H1 (cell line): ENCODE measurements at regions not wholly inside any gene's neighbourhood (a gene's known extent, or its start where the extent isn't known, plus 50 kb on each side); places are given as distances from the start of the nearest gene placed in this dataset.

Experiments used
- CTCF ChIA-PET: fragments of 300-600 bp; sonication (Branson Sonifier 250); formaldehyde crosslinking; loops from one replicate; lab custom pipeline; 2021; ENCODE audit not compliant: partially characterized antibody; lab: Charles Lee
- POLR2A ChIA-PET: fragments of 300-600 bp; sonication (Branson Sonifier 250); formaldehyde crosslinking; loops from one replicate; lab custom pipeline; 2021; ENCODE audit warnings: inconsistent platforms; ENCODE audit not compliant: partially characterized antibody; lab: Charles Lee
- DNase-seq, 2 experiments: peaks; one replicate each; pipeline versions ENCODE4 v3.0.0 to v3.0.0-alpha.2; 2010 to 2022; ENCODE audit warnings: low spot score in 2 of 2, low read depth in 1 of 2, mixed read lengths in 1 of 2
- FAIRE-seq: peaks from 2 replicates; lab custom pipeline; 2011; peaks lifted over from hg19 to GRCh38; lab: Jason Lieb, UNC
- H2AFZ ChIP-seq: 2 replicates; pipeline ENCODE4 v1.8.1; 2012; ENCODE audit warnings: low read length, inconsistent platforms
- H2AK5ac ChIP-seq: 2 replicates; pipeline ENCODE4 v1.6.1; 2013; ENCODE audit warnings: low read depth, low read length
- H2BK120ac ChIP-seq: replicated peaks from 2 replicates; pipeline ENCODE3; 2013; ENCODE audit warnings: low read depth, low read length, inconsistent platforms
- H2BK12ac ChIP-seq: 2 replicates; pipeline ENCODE4 v1.6.1; 2013; ENCODE audit warnings: low read depth, low read length
- H2BK15ac ChIP-seq: 2 replicates; pipeline ENCODE4 v1.6.1; 2013; ENCODE audit warnings: low read length
- H2BK20ac ChIP-seq: 2 replicates; pipeline ENCODE4 v1.6.1; 2013; ENCODE audit warnings: low read length
- H2BK5ac ChIP-seq: 2 replicates; pipeline ENCODE4 v1.6.1; 2013; ENCODE audit warnings: low read depth, low read length
- H3K14ac ChIP-seq: 2 replicates; pipeline ENCODE4 v1.6.1; 2013; ENCODE audit warnings: inconsistent platforms; ENCODE audit not compliant: insufficient read length
- H3K18ac ChIP-seq: 2 replicates; pipeline ENCODE4 v1.6.1; 2013; ENCODE audit warnings: low read length; ENCODE audit errors: extremely low read depth
- H3K23ac ChIP-seq: 2 replicates; pipeline ENCODE4 v1.6.1; 2013; ENCODE audit warnings: inconsistent platforms; ENCODE audit not compliant: insufficient read length
- H3K23me2 ChIP-seq: 2 replicates; pipeline ENCODE4 v1.6.1; 2013; ENCODE audit warnings: low read depth, low read length
- H3K27ac ChIP-seq: 2 replicates; pipeline ENCODE4 v1.6.1; 2011; ENCODE audit warnings: low read depth, low read length, inconsistent platforms
- H3K27me3 ChIP-seq, 4 experiments: replicated peaks in 1 of 4; 1 replicate in 1 of 4; 2 replicates in 3 of 4; pipeline versions ENCODE4 v1.6.1 to v1.8.1; 2011 to 2013; ENCODE audit warnings: low read length in 3 of 4, mild to moderate bottlenecking in 3 of 4, inconsistent platforms in 2 of 4, mixed read lengths in 2 of 4, moderate library complexity in 1 of 4; ENCODE audit not compliant: control insufficient read depth in 3 of 4, insufficient read depth in 3 of 4; ENCODE audit errors: extremely low read depth in 1 of 4
- H3K36me3 ChIP-seq, 4 experiments: 2 replicates each; pipeline versions ENCODE4 v1.6.1 to v1.8.1; 2011 to 2013; ENCODE audit warnings: mild to moderate bottlenecking in 4 of 4, low read length in 3 of 4, moderate library complexity in 2 of 4, control low read depth in 1 of 4, inconsistent platforms in 1 of 4; ENCODE audit not compliant: insufficient read depth in 4 of 4, control insufficient read depth in 2 of 4
- H3K4ac ChIP-seq: replicated peaks from 2 replicates; pipeline ENCODE3; 2013; ENCODE audit warnings: low read length, low read depth, mixed read lengths, inconsistent platforms; ENCODE audit not compliant: insufficient read length
- H3K4me1 ChIP-seq, 4 experiments: replicated peaks in 1 of 4; 1 replicate in 1 of 4; 2 replicates in 3 of 4; pipeline versions ENCODE4 v1.6.1 to v1.8.1; 2011 to 2013; ENCODE audit warnings: low read length in 3 of 4, inconsistent platforms in 2 of 4, mixed read lengths in 1 of 4; ENCODE audit not compliant: insufficient read depth in 4 of 4, control insufficient read depth in 3 of 4
- H3K4me2 ChIP-seq, 2 experiments: 2 replicates each; pipeline versions ENCODE4 v1.6.1 to v1.8.1; 2011 to 2013; ENCODE audit warnings: low read depth in 2 of 2, low read length in 2 of 2, control low read depth in 1 of 2, inconsistent platforms in 1 of 2, mild to moderate bottlenecking in 1 of 2; ENCODE audit not compliant: insufficient read depth in 1 of 2
- H3K4me3 ChIP-seq, 4 experiments: fragments of 200-600, 300-600 bp in 1 of 4; sonication (generic), shearing (Covaris generic), sonication (Bioruptor Twin) in 1 of 4; 2 replicates each; pipeline versions ENCODE4 v1.5.1 to v1.8.1; 2011 to 2016; ENCODE audit warnings: low read length in 4 of 4, low read depth in 3 of 4, control low read depth in 2 of 4, inconsistent platforms in 2 of 4, mild to moderate bottlenecking in 2 of 4, mixed read lengths in 1 of 4, moderate library complexity in 1 of 4; ENCODE audit not compliant: insufficient read depth in 2 of 4; ENCODE audit errors: extremely low read depth in 1 of 4
- H3K56ac ChIP-seq: replicated peaks from 2 replicates; pipeline ENCODE3; 2013; ENCODE audit warnings: low read depth, mild to moderate bottlenecking, mixed read lengths, low read length, inconsistent platforms; ENCODE audit not compliant: insufficient read length
- H3K79me1 ChIP-seq: 2 replicates; pipeline ENCODE4 v1.6.1; 2013; ENCODE audit warnings: low read depth, low read length, control low read depth
- H3K79me2 ChIP-seq, 2 experiments: 2 replicates each; pipeline versions ENCODE4 v1.6.1 to v1.8.1; 2012 to 2013; ENCODE audit warnings: low read length in 2 of 2, mild to moderate bottlenecking in 2 of 2, inconsistent platforms in 1 of 2; ENCODE audit not compliant: insufficient read depth in 2 of 2, control insufficient read depth in 1 of 2
- H3K9ac ChIP-seq, 4 experiments: replicated peaks in 1 of 4; 1 replicate in 1 of 4; 2 replicates in 3 of 4; pipeline versions ENCODE4 v1.6.1 to v1.8.1; 2011 to 2013; ENCODE audit warnings: low read depth in 3 of 4, low read length in 3 of 4, control low read depth in 2 of 4, mild to moderate bottlenecking in 2 of 4, moderate library complexity in 2 of 4, inconsistent platforms in 1 of 4; ENCODE audit errors: extremely low read depth in 1 of 4
- H3K9me3 ChIP-seq, 2 experiments: 2 replicates each; pipeline versions ENCODE4 v1.6.1 to v1.8.1; 2012 to 2013; ENCODE audit warnings: mild to moderate bottlenecking in 2 of 2, moderate library complexity in 2 of 2, control low read depth in 1 of 2, inconsistent platforms in 1 of 2, low read depth in 1 of 2, low read length in 1 of 2, mixed read lengths in 1 of 2; ENCODE audit not compliant: insufficient read depth in 2 of 2
- H4K20me1 ChIP-seq, 2 experiments: replicated peaks in 1 of 2; 2 replicates each; pipeline versions ENCODE3 to v1.8.1; 2011 to 2013; ENCODE audit warnings: inconsistent platforms in 2 of 2, low read length in 2 of 2, mild to moderate bottlenecking in 1 of 2; ENCODE audit not compliant: insufficient read depth in 2 of 2, control insufficient read depth in 1 of 2
- H4K5ac ChIP-seq: 2 replicates; pipeline ENCODE4 v1.6.1; 2013; ENCODE audit warnings: low read length, low read depth, mixed read lengths, inconsistent platforms; ENCODE audit not compliant: insufficient read length
- H4K8ac ChIP-seq: 2 replicates; pipeline ENCODE4 v1.8.0; 2013; ENCODE audit warnings: mild to moderate bottlenecking, moderate library complexity, low read length, inconsistent platforms; ENCODE audit not compliant: insufficient read depth; ENCODE audit errors: extremely low read depth
- H4K91ac ChIP-seq: replicated peaks from 2 replicates; pipeline ENCODE3; 2013; ENCODE audit warnings: low read length, mixed read lengths, inconsistent platforms; ENCODE audit not compliant: insufficient read length
- BCL11A ChIP-seq, 2 experiments: IDR thresholded peaks; one replicate each; pipeline ENCODE4 v1.6.1; 2011; ENCODE audit warnings: low read depth in 2 of 2, low read length in 2 of 2, mild to moderate bottlenecking in 2 of 2
- BRCA1 ChIP-seq: IDR thresholded peaks from 2 replicates; pipeline ENCODE4 v1.6.1; 2012; ENCODE audit warnings: low read depth, low read length, improper control_type of control experiment
- CHD1 ChIP-seq: IDR thresholded peaks from 2 replicates; pipeline ENCODE4 v1.6.1; 2012; ENCODE audit warnings: low read depth, low read length, improper control_type of control experiment
- CTBP2 ChIP-seq: IDR thresholded peaks from 2 replicates; pipeline ENCODE4 v1.7.0; 2011; ENCODE audit warnings: borderline replicate concordance, mild to moderate bottlenecking, moderate library complexity, mixed read lengths, low read length; ENCODE audit not compliant: insufficient read depth, insufficient read length
- GTF2F1 ChIP-seq: IDR thresholded peaks from 2 replicates; pipeline ENCODE4 v1.6.1; 2012; ENCODE audit warnings: low read depth, low read length, improper control_type of control experiment, borderline replicate concordance
- HDAC6 ChIP-seq: IDR thresholded peaks from one replicate; pipeline ENCODE4 v1.7.1; 2012; ENCODE audit warnings: low read depth, mild to moderate bottlenecking, inconsistent platforms, low read length, moderate library complexity
- KDM5A ChIP-seq: fragments of 200-600 bp; IDR thresholded peaks from 2 replicates; pipeline ENCODE4 v1.7.1; 2012; ENCODE audit warnings: mild to moderate bottlenecking, low read length, inconsistent platforms, mixed read lengths
- PHF8 ChIP-seq: fragments of 200-600 bp; sonication (generic); conservative IDR thresholded peaks from 2 replicates; pipeline ENCODE4 v1.7.1; 2012; ENCODE audit warnings: low read depth, mild to moderate bottlenecking, inconsistent platforms, low read length, moderate library complexity
- RBBP5 ChIP-seq: IDR thresholded peaks from 2 replicates; pipeline ENCODE4 v1.7.1; 2012; ENCODE audit warnings: low read depth, mild to moderate bottlenecking, inconsistent platforms, low read length, moderate library complexity, borderline replicate concordance
- SIN3A ChIP-seq, 2 experiments: IDR thresholded peaks in 1 of 2; conservative IDR thresholded peaks in 1 of 2; 2 replicates each; pipeline ENCODE4 v1.6.1; 2011 to 2012; ENCODE audit warnings: low read length in 2 of 2, improper control_type of control experiment in 1 of 2, low read depth in 1 of 2, mild to moderate bottlenecking in 1 of 2
- SIRT6 ChIP-seq: IDR thresholded peaks from one replicate; pipeline ENCODE4 v1.7.1; 2012; ENCODE audit warnings: low read length, inconsistent platforms
- SP2 ChIP-seq: IDR thresholded peaks from 2 replicates; pipeline ENCODE4 v1.6.1; 2012; ENCODE audit warnings: mild to moderate bottlenecking, low read length, inconsistent platforms
- SP4 ChIP-seq: IDR thresholded peaks from 2 replicates; pipeline ENCODE4 v1.6.1; 2012; ENCODE audit warnings: low read length, inconsistent platforms
- TAF7 ChIP-seq: optimal IDR thresholded peaks from 2 replicates; pipeline ENCODE3; 2011; ENCODE audit warnings: low read depth, mild to moderate bottlenecking, inconsistent platforms, low read length, moderate library complexity, borderline replicate concordance
- TEAD4 ChIP-seq: IDR thresholded peaks from 2 replicates; pipeline ENCODE4 v1.6.1; 2012; ENCODE audit warnings: low read depth, low read length, inconsistent platforms, mixed read lengths
- TF ChIP-seq, protein P1 (sequence below): IDR thresholded peaks from 2 replicates; pipeline ENCODE4 v1.6.1; 2012; ENCODE audit warnings: inconsistent platforms

DNA sequence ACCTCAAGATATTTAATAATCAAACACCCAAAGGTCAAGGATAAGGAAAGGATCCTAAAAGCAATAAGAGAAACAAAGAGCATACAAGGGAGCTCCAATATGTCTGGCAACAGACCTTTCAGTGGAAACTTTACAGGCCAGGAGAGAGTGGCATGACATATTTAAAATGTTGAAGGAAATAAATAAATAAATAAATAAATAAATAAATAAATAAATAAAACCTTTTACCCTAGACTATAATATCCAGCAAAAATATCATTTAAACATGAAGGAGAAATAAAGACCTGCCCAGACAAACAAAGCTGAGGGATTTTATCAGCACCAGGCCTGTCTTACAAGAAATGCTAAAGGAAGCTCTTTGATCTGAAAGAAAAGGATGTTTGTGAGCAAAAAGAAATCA, 367.8 kb upstream of the PBX1 start:
- H3K27me3 ChIP-seq, result no peaks in the 10 kb centered on the region
- H4K20me1 ChIP-seq, result no peaks in the 10 kb centered on the region
- no peak overlapping the region for H3K14ac ChIP-seq
- no peaks in the 10 kb centered on the region for H3K79me1 ChIP-seq
- H3K36me3 ChIP-seq, result no peaks in the 10 kb centered on the region
- TF ChIP-seq PHF8, result no peak
- TF ChIP-seq TAF7, result no peak
- TF ChIP-seq KDM5A, result no peak
- TF ChIP-seq CTBP2, result no peak
- TF ChIP-seq, protein P1, sequence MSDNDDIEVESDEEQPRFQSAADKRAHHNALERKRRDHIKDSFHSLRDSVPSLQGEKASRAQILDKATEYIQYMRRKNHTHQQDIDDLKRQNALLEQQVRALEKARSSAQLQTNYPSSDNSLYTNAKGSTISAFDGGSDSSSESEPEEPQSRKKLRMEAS, result no peak
- no peak for TF ChIP-seq TEAD4
- TF ChIP-seq BRCA1, result no peak
- no peak for TF ChIP-seq SIN3A (conservative IDR thresholded peaks at IDR 0.05 in 1 of 2, IDR thresholded peaks at IDR 0.05 in 1 of 2; ENCODE audit: low read depth in 1 of 2, low read length in 2 of 2)
- TF ChIP-seq HDAC6, result no peak
- no peak for TF ChIP-seq RBBP5
- no peak for TF ChIP-seq SIRT6
- no peak for TF ChIP-seq CHD1
- no peak for TF ChIP-seq GTF2F1
- TF ChIP-seq SP4, result no peak
- no peak for TF ChIP-seq BCL11A (IDR thresholded peaks at IDR 0.05; ENCODE audit: low read depth in 2 of 2, low read length in 2 of 2)
- no peak for TF ChIP-seq SP2
- H2BK15ac ChIP-seq, result no peak overlapping the region
- no peak overlapping the region for H3K27ac ChIP-seq
- no peak overlapping the region for H2AK5ac ChIP-seq
- H3K9ac ChIP-seq, result no peak overlapping the region
- POLR2A ChIA-PET, result no interaction called here
- no peak overlapping the region for H2BK12ac ChIP-seq
- H3K9me3 ChIP-seq, result no peaks in the 10 kb centered on the region
- H3K4me3 ChIP-seq, result no peak overlapping the region
- no peaks in the 10 kb centered on the region for H3K23me2 ChIP-seq
- H3K4ac ChIP-seq, result no peak overlapping the region
- no peak overlapping the region for H4K8ac ChIP-seq
- no peak overlapping the region for H4K91ac ChIP-seq
- no peak overlapping the region for H2BK20ac ChIP-seq
- H4K5ac ChIP-seq, result no peak overlapping the region
- DNase-seq (no peak), FAIRE-seq (no peak)
- H3K4me2 ChIP-seq, result no peak overlapping the region
- CTCF ChIA-PET, result no interaction called here
- no peak overlapping the region for H2BK5ac ChIP-seq
- no peak overlapping the region for H3K18ac ChIP-seq
- H3K79me2 ChIP-seq, result no peaks in the 10 kb centered on the region
- H3K56ac ChIP-seq, result no peak overlapping the region
- no peak overlapping the region for H3K23ac ChIP-seq
- no peak overlapping the region for H2BK120ac ChIP-seq
- H3K4me1 ChIP-seq, result peaks cover 0 to 5% (median 0%) of the 10 kb centered on the region in 4 experiments; a peak in 1 of 7 replicates
- H2AFZ ChIP-seq, result no peak overlapping the region
